Smooth muscle cell (in vitro differentiated cells): ENCODE measurements at regions not wholly inside any gene's neighbourhood (a gene's known extent, or its start where the extent isn't known, plus 50 kb on each side); places are given as distances from the start of the nearest gene placed in this dataset.
"Not testable (repeated sequence)": the region's sequence is repeated elsewhere in the genome, so short reads cannot be mapped to it uniquely, and the experiment has no call there.

Experiments
- DNase-seq: peaks from one replicate; lab custom pipeline; 2025; ENCODE audit not compliant: unreplicated experiment; lab: John Stamatoyannopoulos, UW
- H2AFZ ChIP-seq: fragments of 200-600 bp; sonication (generic); 2 replicates; pipeline ENCODE4 v1.6.0; 2016; ENCODE audit warnings: antibody characterized with exemption, low read depth, mild to moderate bottlenecking
- H3F3A ChIP-seq: fragments of 200-600 bp; sonication (generic); 2 replicates; pipeline ENCODE4 v1.6.0; 2017; ENCODE audit warnings: antibody characterized with exemption, low read depth
- H3K27ac ChIP-seq: fragments of 200-600 bp; sonication (generic); 2 replicates; pipeline ENCODE4 v1.5.1; 2016; ENCODE audit warnings: low read depth, mild to moderate bottlenecking
- H3K27me3 ChIP-seq: fragments of 200-600 bp; sonication (generic); 2 replicates; pipeline ENCODE4 v1.6.1; 2016; ENCODE audit warnings: low read depth, mild to moderate bottlenecking
- H3K36me3 ChIP-seq: fragments of 200-600 bp; sonication (generic); 2 replicates; pipeline ENCODE4 v1.5.1; 2016; ENCODE audit warnings: low read depth
- H3K4me1 ChIP-seq: fragments of 200-600 bp; sonication (generic); 2 replicates; pipeline ENCODE4 v1.5.1; 2016; ENCODE audit warnings: low read depth
- H3K4me2 ChIP-seq: fragments of 200-600 bp; sonication (generic); 2 replicates; pipeline ENCODE4 v1.6.0; 2016; ENCODE audit warnings: mild to moderate bottlenecking
- H3K4me3 ChIP-seq: fragments of 200-600 bp; sonication (generic); 2 replicates; pipeline ENCODE4 v1.5.1; 2016; ENCODE audit warnings: mild to moderate bottlenecking
- H3K79me2 ChIP-seq: fragments of 200-600 bp; sonication (generic); 2 replicates; pipeline ENCODE4 v1.6.0; 2016; ENCODE audit warnings: low read depth, mild to moderate bottlenecking
- H3K9ac ChIP-seq: fragments of 200-600 bp; sonication (generic); 2 replicates; pipeline ENCODE4 v1.6.0; 2016; ENCODE audit warnings: low read depth
- H3K9me3 ChIP-seq: fragments of 200-600 bp; sonication (generic); replicated peaks from 2 replicates; pipeline ENCODE4 v1.5.1; 2016; ENCODE audit warnings: low read depth
- H4K20me1 ChIP-seq: fragments of 200-600 bp; sonication (generic); 2 replicates; pipeline ENCODE4 v1.6.0; 2016; ENCODE audit warnings: low read depth
- CTCF ChIP-seq: fragments of 200-600 bp; sonication (generic); IDR thresholded peaks from 2 replicates; pipeline ENCODE4 v1.5.1; 2017; ENCODE audit warnings: borderline replicate concordance, mild to moderate bottlenecking, antibody characterized with exemption; ENCODE audit not compliant: insufficient read depth, poor library complexity, severe bottlenecking
- WGBS: methylation state at CpG from one replicate; pipeline ENCODE4 v1.1.7; 2016; ENCODE audit warnings: low lambda C conversion rate; 5-methylcytosine and 5-hydroxymethylcytosine counted together

GRCh38 chr16:10292976-10293375 is 92.9 kb upstream of the ATF7IP2 start:
- not testable (repeated sequence) for H3K9ac ChIP-seq, H3K4me1 ChIP-seq, H3K4me2 ChIP-seq, H3K4me3 ChIP-seq, DNase-seq, H3F3A ChIP-seq, H3K27ac ChIP-seq, H3K79me2 ChIP-seq, H4K20me1 ChIP-seq, H3K9me3 ChIP-seq, H3K27me3 ChIP-seq, H3K36me3 ChIP-seq, H2AFZ ChIP-seq
- WGBS: 98% methylated on average over 5 of the region's 5 CpGs

- not testable (repeated sequence) for H3K9me3 ChIP-seq, H3K36me3 ChIP-seq, DNase-seq, H3F3A ChIP-seq, H3K79me2 ChIP-seq, H3K27ac ChIP-seq, H3K4me1 ChIP-seq, H3K4me3 ChIP-seq, H2AFZ ChIP-seq, H4K20me1 ChIP-seq, H3K4me2 ChIP-seq, H3K9ac ChIP-seq, H3K27me3 ChIP-seq
- WGBS: 63% methylated on average over 3 of the region's 3 CpGs
Measured at GRCh38 chr16:10294153-10294552, 91.7 kb upstream of the ATF7IP2 start.

- DNase-seq: no peak
- no peak for TF ChIP-seq CTCF
- Histone ChIP-seq H3K9me3 (no peaks in the 10 kb centered on the region), H4K20me1 (no peaks in the 10 kb centered on the region), H3K27ac (no peak overlapping the region), H3K4me1 (peaks cover 3% of the 10 kb centered on the region), H2AFZ (no peak overlapping the region), H3K79me2 (no peaks in the 10 kb centered on the region), H3K4me3 (no peak overlapping the region), H3K27me3 (no peaks in the 10 kb centered on the region), H3K36me3 (no peaks in the 10 kb centered on the region), H3F3A (no peaks in the 10 kb centered on the region), H3K4me2 (no peak overlapping the region), H3K9ac (no peak overlapping the region)
- 96% methylated on average over 7 of the region's 7 CpGs for WGBS
Measured at GRCh38 chr16:10296956-10297340, 88.9 kb upstream of the ATF7IP2 start.

- TF ChIP-seq CTCF: no peak
- no peak overlapping the region for H3K4me3 ChIP-seq
- no peaks in the 10 kb centered on the region for H3F3A ChIP-seq
- H3K27me3 ChIP-seq: no peaks in the 10 kb centered on the region
- 75% methylated on average over 13 of the region's 13 CpGs for WGBS
- no peak overlapping the region for H2AFZ ChIP-seq
- no peak overlapping the region for H3K27ac ChIP-seq
- no peak overlapping the region for H3K4me2 ChIP-seq
- peaks cover 3% of the 10 kb centered on the region for H3K4me1 ChIP-seq
- no peak overlapping the region for H3K9ac ChIP-seq
- H3K36me3 ChIP-seq: no peaks in the 10 kb centered on the region
- DNase-seq: no peak
- no peaks in the 10 kb centered on the region for H4K20me1 ChIP-seq
- H3K79me2 ChIP-seq: no peaks in the 10 kb centered on the region
- H3K9me3 ChIP-seq: no peaks in the 10 kb centered on the region
Measured at GRCh38 chr16:10297341-10298006, 88.4 kb upstream of the ATF7IP2 start.

GRCh38 chr16:10300905-10301304 is 85.0 kb upstream of the ATF7IP2 start:
- no peaks in the 10 kb centered on the region for H3K36me3 ChIP-seq
- no peak overlapping the region for H3K9ac ChIP-seq
- no peak for DNase-seq
- H3K4me3 ChIP-seq: no peak overlapping the region
- no peak overlapping the region for H2AFZ ChIP-seq
- no peaks in the 10 kb centered on the region for H3K9me3 ChIP-seq
- no peaks in the 10 kb centered on the region for H3F3A ChIP-seq
- H3K4me1 ChIP-seq: no peaks in the 10 kb centered on the region
- no peaks in the 10 kb centered on the region for H3K79me2 ChIP-seq
- no peaks in the 10 kb centered on the region for H3K27me3 ChIP-seq
- WGBS: 96% methylated on average over 3 of the region's 3 CpGs
- H4K20me1 ChIP-seq: no peaks in the 10 kb centered on the region
- no peak overlapping the region for H3K4me2 ChIP-seq
- H3K27ac ChIP-seq: no peak overlapping the region
- TF ChIP-seq CTCF: no peak

- not testable (repeated sequence) for H3K4me1 ChIP-seq
- WGBS: 96% methylated on average over 6 of the region's 6 CpGs
Measured at GRCh38 chr16:10301547-10301946, 84.3 kb upstream of the ATF7IP2 start.

More at GRCh38 chr16:10301547-10301946, 84.3 kb upstream of the ATF7IP2 start:
- not testable (repeated sequence) for H3K79me2 ChIP-seq, H3K9ac ChIP-seq, H3F3A ChIP-seq, H3K36me3 ChIP-seq, H4K20me1 ChIP-seq, H3K27me3 ChIP-seq, H3K27ac ChIP-seq, H3K4me2 ChIP-seq, H2AFZ ChIP-seq, H3K4me3 ChIP-seq, H3K9me3 ChIP-seq, DNase-seq
